HEK293 (cell line): ENCODE measurements at regions not wholly inside any gene's neighbourhood (a gene's known extent, or its start where the extent isn't known, plus 50 kb on each side); places are given as distances from the start of the nearest gene placed in this dataset.

Experiments used
- CTCF ChIA-PET: fragments of 350-600 bp; formaldehyde crosslinking; extraction: SDS; loops from one replicate; lab custom pipeline; 2021; ENCODE audit warnings: antibody characterized with exemption; lab: Yijun Ruan, JAX
- POLR2A ChIA-PET: fragments of 300-600 bp; formaldehyde crosslinking; extraction: SDS; loops from one replicate; lab custom pipeline; 2020; ENCODE audit warnings: antibody characterized with exemption, inconsistent platforms; lab: Yijun Ruan, JAX
- H3K27ac ChIP-seq: fragments of 200-500 bp; sonication (Bioruptor generic); 2 replicates; pipeline ENCODE4 v1.5.1; 2014; ENCODE audit warnings: low read depth, low read length, control low read depth, inconsistent platforms; ENCODE audit errors: extremely low read depth
- H3K36me3 ChIP-seq, 2 experiments: fragments of 200-500 bp in 1 of 2; sonication (Bioruptor generic) in 1 of 2; 1 replicate in 1 of 2; 2 replicates in 1 of 2; pipeline ENCODE4 v1.5.1; 2014 to 2017; ENCODE audit warnings: inconsistent platforms in 2 of 2, low read length in 2 of 2; ENCODE audit not compliant: control insufficient read depth in 2 of 2, insufficient read depth in 1 of 2
- H3K4me1 ChIP-seq: fragments of 200-500 bp; sonication (Bioruptor generic); 2 replicates; pipeline ENCODE4 v1.5.1; 2014; ENCODE audit warnings: mild to moderate bottlenecking, low read length, inconsistent platforms; ENCODE audit not compliant: control insufficient read depth, insufficient read depth
- H3K4me3 ChIP-seq: 2 replicates; pipeline ENCODE4 v1.5.1; 2011; ENCODE audit warnings: low read depth, mild to moderate bottlenecking, control low read depth, low read length, moderate library complexity
- H3K9me3 ChIP-seq: fragments of 200-500 bp; sonication (Bioruptor generic); 2 replicates; pipeline ENCODE4 v1.5.1; 2014; ENCODE audit warnings: low read depth, low read length, inconsistent platforms; ENCODE audit not compliant: control insufficient read depth, insufficient read depth
- BCL6B ChIP-seq: fragments of 450-650 bp; formaldehyde crosslinking; IDR thresholded peaks from 2 replicates; pipeline ENCODE4 v1.5.1; 2017; ENCODE audit warnings: missing biosample characterization, missing genetic modification characterization
- EGR2 ChIP-seq: fragments of 450-650 bp; formaldehyde crosslinking; IDR thresholded peaks from 2 replicates; pipeline ENCODE4 v1.5.1; 2016; ENCODE audit warnings: low read depth, missing biosample characterization, missing genetic modification characterization
- PATZ1 ChIP-seq: fragments of 450-650 bp; formaldehyde crosslinking; IDR thresholded peaks from 2 replicates; pipeline ENCODE4 v1.5.1; 2016; ENCODE audit warnings: missing biosample characterization, missing genetic modification characterization
- PBX3 ChIP-seq: sonication (generic); formaldehyde crosslinking; IDR thresholded peaks from 2 replicates; pipeline ENCODE4 v1.8.1; 2022; ENCODE audit warnings: mild to moderate bottlenecking, moderate library complexity, missing genetic modification reagents
- REST ChIP-seq: fragments of 450-650 bp; formaldehyde crosslinking; IDR thresholded peaks from 2 replicates; pipeline ENCODE4 v1.5.1; 2016; ENCODE audit warnings: missing biosample characterization, missing genetic modification characterization
- ZEB2 ChIP-seq: fragments of 450-650 bp; formaldehyde crosslinking; IDR thresholded peaks from 2 replicates; pipeline ENCODE4 v1.5.1; 2016; ENCODE audit warnings: missing biosample characterization, missing genetic modification characterization
- ZNF10 ChIP-seq: fragments of 450-650 bp; formaldehyde crosslinking; IDR thresholded peaks from 2 replicates; pipeline ENCODE4 v1.5.1; 2017; ENCODE audit warnings: missing biosample characterization, missing genetic modification characterization
- ZNF155 ChIP-seq: fragments of 450-650 bp; formaldehyde crosslinking; IDR thresholded peaks from 2 replicates; pipeline ENCODE4 v1.5.1; 2016; ENCODE audit warnings: missing biosample characterization, missing genetic modification characterization
- ZNF184 ChIP-seq: fragments of 450-650 bp; IDR thresholded peaks from 2 replicates; pipeline ENCODE4 v1.5.1; 2018; ENCODE audit warnings: missing biosample characterization, mild to moderate bottlenecking, missing genetic modification characterization
- ZNF521 ChIP-seq: fragments of 450-650 bp; formaldehyde crosslinking; IDR thresholded peaks from 2 replicates; pipeline ENCODE4 v1.5.1; 2017; ENCODE audit warnings: missing biosample characterization, mild to moderate bottlenecking, missing genetic modification characterization
- ZNF558 ChIP-seq: fragments of 450-650 bp; formaldehyde crosslinking; IDR thresholded peaks from 2 replicates; pipeline ENCODE4 v1.5.1; 2016; ENCODE audit warnings: missing biosample characterization, missing genetic modification characterization
- ZNF600 ChIP-seq: fragments of 450-650 bp; formaldehyde crosslinking; IDR thresholded peaks from 2 replicates; pipeline ENCODE4 v1.5.1; 2016; ENCODE audit warnings: missing biosample characterization, missing genetic modification characterization
- ZNF776 ChIP-seq: fragments of 450-650 bp; formaldehyde crosslinking; IDR thresholded peaks from 2 replicates; pipeline ENCODE4 v1.5.0; 2017; ENCODE audit warnings: missing biosample characterization, missing genetic modification characterization, borderline replicate concordance
- ZSCAN16 ChIP-seq: fragments of 450-650 bp; formaldehyde crosslinking; IDR thresholded peaks from 2 replicates; pipeline ENCODE4 v1.5.1; 2016; ENCODE audit warnings: missing biosample characterization, missing genetic modification characterization

GRCh38 chr20:22924046-22924737 is 110.9 kb upstream of the SSTR4 start:
- no peaks in the 10 kb centered on the region for H3K4me1 ChIP-seq
- CTCF ChIA-PET: no interaction called here
- TF ChIP-seq EGR2 (tag by site-specific recombination) (no peak), REST (tag by site-specific recombination) (no peak), ZNF558 (no peak), ZSCAN16 (no peak)

GRCh38 chr20:22924949-22925612 is 110.0 kb upstream of the SSTR4 start:
- no peak overlapping the region for H3K4me3 ChIP-seq
- ChIA-PET POLR2A (no interaction called here), CTCF (no interaction called here)

More at GRCh38 chr20:22924046-22924737, 110.9 kb upstream of the SSTR4 start:
- Histone ChIP-seq H3K27ac (no peak overlapping the region), H3K36me3 (no peaks in the 10 kb centered on the region), H3K9me3 (no peaks in the 10 kb centered on the region), H3K4me3 (no peak overlapping the region)
- POLR2A ChIA-PET: no interaction called here

GRCh38 chr20:22925613-22925983 is 109.5 kb upstream of the SSTR4 start:
- H3K27ac ChIP-seq: no peak overlapping the region
- CTCF ChIA-PET: no interaction called here
- no peak overlapping the region for H3K4me3 ChIP-seq
- no peak for TF ChIP-seq ZNF155 (tag by site-specific recombination)
- no peak for TF ChIP-seq ZNF600 (tag by site-specific recombination)
- no peak for TF ChIP-seq ZNF521 (tag by site-specific recombination)
- no peak for TF ChIP-seq PATZ1
- no peak for TF ChIP-seq ZNF184 (tag by site-specific recombination)
- no peak for TF ChIP-seq ZNF10 (tag by site-specific recombination)
- TF ChIP-seq PBX3 (CRISPR knock-in tag): no peak
- no peak for TF ChIP-seq ZNF776 (tag by site-specific recombination)
- no peak for TF ChIP-seq BCL6B
- TF ChIP-seq, all 188 proteins: peak for 0
- POLR2A ChIA-PET: no interaction called here
- Histone ChIP-seq H3K4me1 (no peaks in the 10 kb centered on the region), H3K9me3 (no peaks in the 10 kb centered on the region), H3K36me3 (no peaks in the 10 kb centered on the region)

More at GRCh38 chr20:22924949-22925612, 110.0 kb upstream of the SSTR4 start:
- no peak overlapping the region for H3K27ac ChIP-seq
- no peaks in the 10 kb centered on the region for H3K36me3 ChIP-seq
- TF ChIP-seq ZEB2 (tag by site-specific recombination): no peak
- no peaks in the 10 kb centered on the region for H3K9me3 ChIP-seq
- no peaks in the 10 kb centered on the region for H3K4me1 ChIP-seq
